SJCRH30 (cell line): ENCODE measurements at regions not wholly inside any gene's neighbourhood (a gene's known extent, or its start where the extent isn't known, plus 50 kb on each side); places are given as distances from the start of the nearest gene placed in this dataset.

Source experiments
- DNase-seq, 2 experiments: peaks; one replicate each; pipeline ENCODE4 v3.0.0-alpha.2; 2015 to 2020
- H3K27ac ChIP-seq: fragments of 250-450 bp; sonication (Bioruptor Pico); 2 replicates; pipeline ENCODE4 v1.5.1; 2020; ENCODE audit warnings: mild to moderate bottlenecking, moderate library complexity
- H3K27me3 ChIP-seq: fragments of 250-450 bp; sonication (Bioruptor Pico); 2 replicates; pipeline ENCODE4 v1.5.1; 2020; ENCODE audit warnings: mild to moderate bottlenecking, moderate library complexity
- H3K36me3 ChIP-seq: fragments of 250-450 bp; sonication (Bioruptor Pico); 2 replicates; pipeline ENCODE4 v1.5.1; 2020; ENCODE audit warnings: mild to moderate bottlenecking, moderate library complexity
- H3K4me1 ChIP-seq: fragments of 250-450 bp; sonication (Bioruptor Pico); 2 replicates; pipeline ENCODE4 v1.5.1; 2020; ENCODE audit warnings: mild to moderate bottlenecking, moderate library complexity
- H3K4me3 ChIP-seq: fragments of 250-450 bp; sonication (Bioruptor Pico); 2 replicates; pipeline ENCODE4 v1.5.1; 2020; ENCODE audit warnings: mild to moderate bottlenecking, moderate library complexity
- H3K9me3 ChIP-seq: fragments of 250-450 bp; sonication (Bioruptor Pico); replicated peaks from 2 replicates; pipeline ENCODE4 v1.5.1; 2020; ENCODE audit warnings: mild to moderate bottlenecking, moderate library complexity

DNA sequence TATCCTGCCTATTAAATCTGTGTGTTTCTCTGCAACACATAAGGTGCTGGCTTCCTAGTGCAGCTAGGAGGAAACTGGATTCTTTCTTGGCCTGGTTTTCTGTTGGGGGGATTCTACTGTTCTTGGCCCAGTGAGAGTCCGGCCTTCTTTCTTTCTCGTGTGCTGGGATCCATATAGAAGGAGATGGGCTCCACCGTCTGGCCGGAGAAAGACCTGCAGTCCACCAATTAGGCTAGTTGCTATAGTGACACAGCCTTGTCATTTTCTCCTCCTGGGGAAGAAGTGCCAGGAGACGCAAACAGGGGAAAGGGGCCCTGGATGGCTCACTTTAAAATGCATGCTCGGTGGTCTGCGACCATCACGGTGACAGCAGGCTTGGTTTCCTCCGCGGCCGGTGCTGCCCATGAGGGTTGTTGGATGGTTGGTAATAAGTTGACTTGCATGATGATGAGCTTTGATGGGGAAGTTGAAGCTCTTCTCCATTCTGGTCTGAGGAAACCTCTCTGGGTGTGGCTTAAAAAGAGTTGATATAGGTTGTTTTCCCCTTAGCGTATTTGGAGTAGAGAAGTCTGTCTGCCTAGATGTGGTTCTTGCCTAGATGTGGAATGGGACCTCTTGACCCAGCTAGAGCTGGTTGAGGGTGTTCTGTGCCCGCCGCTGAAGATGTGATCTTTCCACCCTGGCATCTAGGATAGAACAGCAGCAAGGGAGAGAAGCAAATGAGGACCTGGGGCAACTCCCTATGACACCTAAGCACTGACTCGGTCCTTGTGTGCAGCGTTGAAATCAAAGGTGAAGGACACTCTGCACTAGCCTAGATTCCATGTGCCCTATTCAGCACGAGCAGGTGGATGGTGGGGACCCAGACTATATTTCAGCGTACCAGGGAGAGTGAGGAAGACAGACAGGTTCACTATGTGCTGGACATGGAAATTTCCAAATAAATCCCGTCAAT is 1335.0 kb downstream of the BRD1 start:
- Histone ChIP-seq H3K9me3 (no peaks in the 10 kb centered on the region), H3K27ac (no peak overlapping the region), H3K4me3 (no peak overlapping the region), H3K36me3 (no peaks in the 10 kb centered on the region), H3K27me3 (peaks cover 5% of the 10 kb centered on the region; the same call in 1 of the 2 replicates), H3K4me1 (no peaks in the 10 kb centered on the region)
- peak; percentile 58 to 82 for DNase-seq

DNA sequence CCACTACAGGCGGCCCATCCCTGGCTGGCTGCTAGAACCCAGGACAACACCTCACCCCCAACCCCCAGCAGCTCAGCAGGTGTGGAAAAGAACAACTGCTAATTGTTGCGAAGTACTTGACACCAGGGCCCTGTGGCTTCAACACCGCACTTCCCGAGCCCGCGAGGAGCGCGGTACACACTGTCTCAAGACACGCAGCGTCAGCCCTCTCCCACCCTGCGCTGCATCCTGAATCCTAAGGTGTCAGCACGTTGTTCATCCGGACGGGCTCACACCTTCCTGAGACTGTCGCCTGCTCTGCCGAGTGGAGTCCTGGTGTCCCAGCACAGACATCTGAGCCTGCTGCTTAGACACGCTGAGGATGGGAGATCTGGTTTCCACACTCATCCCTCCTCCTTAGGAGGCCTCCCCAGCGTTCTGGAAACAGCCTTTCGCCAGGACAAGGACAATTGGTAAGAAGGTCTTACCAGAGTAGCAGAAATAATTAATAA is 1336.2 kb downstream of the BRD1 start:
- Histone ChIP-seq H3K4me1 (no peaks in the 10 kb centered on the region), H3K4me3 (no peak overlapping the region), H3K36me3 (no peaks in the 10 kb centered on the region), H3K27me3 (peaks cover 5% of the 10 kb centered on the region; the same call in 1 of the 2 replicates), H3K27ac (no peak overlapping the region), H3K9me3 (no peaks in the 10 kb centered on the region)
- DNase-seq, result peak in 1 of 2 experiments; percentile 2

DNA sequence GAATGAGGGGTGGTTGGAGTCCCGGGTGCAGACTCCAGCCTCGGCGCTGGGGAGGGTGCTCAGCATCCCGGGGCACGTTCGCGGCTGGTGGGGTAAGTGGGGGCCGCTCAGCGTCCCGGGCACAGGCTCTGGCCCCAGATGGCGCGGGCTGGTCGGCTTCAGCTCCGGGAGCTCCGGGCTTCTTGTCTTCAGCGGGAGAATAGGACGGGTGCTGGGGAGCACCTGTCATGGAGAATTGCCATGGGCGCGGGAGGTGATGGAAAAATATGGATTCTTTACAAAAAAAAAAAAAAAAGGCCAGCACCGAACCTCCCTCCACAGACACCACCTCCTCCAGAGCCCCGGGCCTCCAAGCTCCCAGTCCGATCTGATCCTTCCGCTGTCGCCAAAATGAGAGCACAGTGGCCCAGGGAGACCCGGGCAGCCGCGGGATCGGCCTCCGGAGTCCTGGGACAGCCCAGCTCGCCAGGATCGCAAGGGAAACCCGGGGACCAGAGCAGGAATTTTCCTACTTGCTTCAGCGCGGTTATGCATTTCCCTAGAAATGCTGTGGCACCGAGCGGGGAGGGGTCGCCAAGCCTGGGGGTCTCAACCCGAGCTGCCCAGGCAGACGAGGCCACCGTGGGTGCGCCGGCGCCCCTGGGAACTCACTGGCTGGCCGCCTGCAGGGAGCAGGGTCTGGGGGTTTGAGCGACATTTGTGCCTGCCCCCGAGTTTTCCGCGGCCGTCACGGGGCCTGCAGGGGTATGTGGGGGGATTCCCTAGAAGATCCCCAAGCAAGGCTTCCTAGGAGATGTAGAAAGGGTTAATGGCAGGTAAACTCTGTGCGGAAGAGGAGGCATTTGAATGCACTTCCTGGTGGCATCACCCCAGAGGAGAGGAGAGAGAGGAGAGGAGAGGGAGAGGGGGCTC is 1336.9 kb downstream of the BRD1 start:
- no peaks in the 10 kb centered on the region for H3K9me3 ChIP-seq
- DNase-seq, result peak in 1 of 2 experiments; percentile 2
- no peak overlapping the region for H3K27ac ChIP-seq
- H3K4me3 ChIP-seq, result no peak overlapping the region
- no peaks in the 10 kb centered on the region for H3K4me1 ChIP-seq
- H3K36me3 ChIP-seq, result no peaks in the 10 kb centered on the region
- peaks cover 5% of the 10 kb centered on the region; the same call in 1 of the 2 replicates for H3K27me3 ChIP-seq

DNA sequence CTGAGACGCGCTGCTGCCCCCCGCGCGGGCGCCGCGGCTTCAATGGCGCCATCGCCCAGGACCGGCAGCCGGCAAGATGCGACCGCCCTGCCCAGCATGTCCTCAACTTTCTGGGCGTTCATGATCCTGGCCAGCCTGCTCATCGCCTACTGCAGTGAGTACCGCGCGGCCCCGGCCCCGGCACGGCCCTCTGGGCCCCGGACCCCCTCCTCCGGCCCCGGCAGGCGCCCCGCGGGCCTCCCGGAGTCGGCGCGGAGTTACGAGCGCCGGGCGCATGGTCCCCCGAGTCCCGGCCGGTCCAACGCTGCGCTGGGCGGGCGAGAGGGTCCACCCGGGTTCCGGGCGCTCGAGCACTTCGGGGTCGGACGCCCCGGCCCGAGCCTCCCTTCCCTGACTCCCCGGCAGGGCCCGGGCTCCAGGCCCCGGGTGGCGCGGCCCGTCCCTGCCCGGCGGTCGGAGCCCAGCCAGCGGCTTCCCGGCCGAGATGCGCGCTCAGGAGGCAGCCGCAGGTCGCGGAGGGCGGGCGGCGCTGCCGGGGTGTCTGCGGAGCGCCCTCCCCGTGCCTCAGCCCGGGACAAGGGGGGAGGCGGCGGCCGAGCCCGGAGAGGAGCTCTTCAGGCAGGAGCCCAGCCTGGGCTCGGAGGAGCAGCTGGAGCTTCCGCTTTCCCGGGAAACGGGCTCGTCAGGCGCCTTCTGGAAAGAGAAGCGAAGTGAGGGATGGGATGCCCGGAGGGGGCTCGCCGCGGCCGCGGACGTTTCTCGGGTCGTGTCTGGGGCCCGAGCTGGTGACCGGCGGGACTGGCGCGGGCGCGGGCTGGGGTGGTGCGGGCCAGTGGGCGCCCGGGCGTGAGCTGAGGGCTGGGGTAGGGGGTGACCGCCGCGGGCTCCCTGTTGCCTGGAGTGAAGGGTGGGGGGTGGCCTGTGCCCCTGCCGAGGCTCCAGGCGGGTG is 1337.8 kb downstream of the BRD1 start:
- Histone ChIP-seq H3K4me3 (no peak overlapping the region), H3K9me3 (no peaks in the 10 kb centered on the region), H3K4me1 (no peaks in the 10 kb centered on the region), H3K36me3 (no peaks in the 10 kb centered on the region), H3K27ac (no peak overlapping the region), H3K27me3 (peaks cover 5% of the 10 kb centered on the region; the same call in 1 of the 2 replicates)
- DNase-seq, result no peak

DNA sequence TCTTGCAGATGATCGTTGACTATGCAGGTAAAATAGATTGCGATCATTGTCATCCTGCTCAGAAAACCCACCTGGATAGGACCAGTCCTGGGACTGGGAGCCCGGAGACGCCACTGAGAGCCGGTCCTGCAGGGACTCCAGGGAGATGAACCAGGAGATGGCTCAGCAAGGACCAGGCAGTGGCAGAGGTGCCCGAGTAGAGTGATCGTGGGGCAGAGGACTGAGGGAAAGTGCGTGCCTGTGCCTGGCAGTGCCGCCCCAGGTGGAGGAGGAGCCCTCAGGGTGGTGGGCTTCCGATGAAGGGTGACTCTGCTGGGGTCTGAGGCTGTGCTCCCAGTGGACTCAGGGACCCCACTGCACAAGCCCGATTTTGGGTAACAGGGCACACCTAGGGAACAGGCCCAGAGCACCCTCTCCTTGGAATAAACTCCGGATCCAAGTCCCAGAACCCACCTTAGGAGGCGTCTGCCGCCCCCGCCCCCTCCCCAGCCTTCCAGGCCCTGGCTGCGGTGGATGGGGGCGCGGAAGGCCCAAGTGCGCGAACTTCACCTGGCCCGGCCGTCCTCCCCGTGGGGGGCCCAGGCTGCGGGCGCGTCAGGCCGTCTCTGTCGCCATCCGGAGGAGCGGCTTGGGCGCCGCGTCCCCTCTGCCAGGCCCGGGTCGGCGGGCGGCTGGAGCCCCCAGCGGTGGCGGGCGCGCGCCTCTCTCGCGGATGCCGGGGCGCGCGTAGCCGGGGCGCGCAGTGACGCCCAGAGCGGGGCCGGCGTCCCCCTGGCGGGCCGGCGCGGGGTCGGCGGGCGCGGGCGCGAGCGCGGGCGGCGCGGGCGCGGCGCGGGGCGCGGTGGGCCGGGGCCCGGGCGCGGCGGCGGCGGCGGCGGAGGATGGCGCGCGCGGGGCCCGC is 1338.8 kb downstream of the BRD1 start:
- no peak overlapping the region for H3K4me3 ChIP-seq
- no peaks in the 10 kb centered on the region for H3K36me3 ChIP-seq
- H3K9me3 ChIP-seq, result no peaks in the 10 kb centered on the region
- H3K27me3 ChIP-seq, result peaks cover 5% of the 10 kb centered on the region; the same call in 1 of the 2 replicates
- no peaks in the 10 kb centered on the region for H3K4me1 ChIP-seq
- H3K27ac ChIP-seq, result no peak overlapping the region
- DNase-seq, result no peak

DNA sequence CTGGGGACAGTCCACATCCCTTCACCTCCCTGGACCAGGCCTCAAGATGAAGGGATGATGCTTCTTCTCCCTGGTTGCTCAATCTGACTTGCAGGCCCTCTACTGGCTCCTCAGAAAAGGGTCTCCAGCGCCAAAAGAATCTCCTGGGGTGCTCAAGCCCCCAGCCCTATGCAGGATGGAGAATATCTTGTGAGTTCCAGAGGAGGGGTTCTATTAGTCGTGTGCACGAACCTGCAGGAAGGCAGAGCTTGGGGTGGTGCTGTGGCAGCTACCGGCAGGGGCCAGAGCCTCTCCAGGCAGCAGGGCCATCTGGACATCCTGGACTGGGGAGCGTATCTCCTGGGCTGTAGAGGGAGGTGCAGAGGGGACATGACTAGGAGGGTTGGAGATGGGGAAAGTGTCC is 1339.5 kb downstream of the BRD1 start:
- Histone ChIP-seq H3K27ac (no peak overlapping the region), H3K36me3 (no peaks in the 10 kb centered on the region), H3K4me3 (no peak overlapping the region), H3K9me3 (no peaks in the 10 kb centered on the region), H3K27me3 (peaks cover under 1% of the 10 kb centered on the region; the same call in 1 of the 2 replicates), H3K4me1 (no peaks in the 10 kb centered on the region)
- DNase-seq, result no peak

DNA sequence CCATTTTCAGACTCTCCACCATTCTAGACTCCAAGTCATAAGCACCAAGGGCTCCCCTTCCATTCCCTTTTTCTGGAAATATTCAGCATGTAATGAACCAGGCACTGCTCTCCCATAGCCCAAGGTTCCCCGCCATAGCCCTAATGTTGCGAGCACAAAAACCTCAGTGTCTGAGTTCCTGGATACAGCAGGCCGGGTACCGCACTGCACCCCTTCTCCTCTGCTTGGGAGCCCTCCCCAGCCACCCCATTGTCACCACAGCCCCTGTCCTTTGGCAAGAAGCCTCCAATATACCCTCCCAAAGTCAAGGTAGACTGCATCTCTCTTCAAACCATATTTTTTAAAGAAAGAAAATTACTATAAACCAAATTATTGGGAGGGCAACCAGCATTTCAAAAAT is 1341.1 kb downstream of the BRD1 start:
- Histone ChIP-seq H3K27ac (no peak overlapping the region), H3K4me1 (no peaks in the 10 kb centered on the region), H3K27me3 (0 out of 2 replicates have a peak, but pooled peaks cover 4% of the 10 kb centered on the region), H3K9me3 (no peaks in the 10 kb centered on the region), H3K36me3 (no peaks in the 10 kb centered on the region), H3K4me3 (no peak overlapping the region)
- DNase-seq, result no peak

DNA sequence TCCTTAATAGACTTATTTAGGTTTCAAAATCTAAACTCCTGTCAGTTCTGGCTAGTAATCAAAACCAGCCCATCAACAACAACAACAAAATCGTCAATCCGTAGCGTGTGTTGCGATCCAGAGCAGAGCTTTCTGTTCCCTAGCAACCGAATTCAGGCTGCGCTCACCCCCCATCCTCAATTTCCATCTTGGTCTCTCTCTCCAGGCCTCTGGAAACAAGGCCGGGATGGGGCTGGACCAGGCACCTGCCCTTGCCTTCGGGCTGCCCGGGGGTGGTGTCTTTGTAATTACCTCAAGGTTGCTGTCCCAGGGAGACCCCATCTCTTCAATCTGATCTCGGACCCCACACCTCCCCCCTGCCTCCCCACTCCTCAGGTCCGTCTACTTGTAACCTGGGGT is 1341.5 kb downstream of the BRD1 start:
- Histone ChIP-seq H3K27me3 (0 out of 2 replicates have a peak, but pooled peaks cover 4% of the 10 kb centered on the region), H3K4me3 (no peak overlapping the region), H3K27ac (no peak overlapping the region), H3K36me3 (no peaks in the 10 kb centered on the region), H3K4me1 (no peaks in the 10 kb centered on the region), H3K9me3 (no peaks in the 10 kb centered on the region)
- DNase-seq, result no peak

DNA sequence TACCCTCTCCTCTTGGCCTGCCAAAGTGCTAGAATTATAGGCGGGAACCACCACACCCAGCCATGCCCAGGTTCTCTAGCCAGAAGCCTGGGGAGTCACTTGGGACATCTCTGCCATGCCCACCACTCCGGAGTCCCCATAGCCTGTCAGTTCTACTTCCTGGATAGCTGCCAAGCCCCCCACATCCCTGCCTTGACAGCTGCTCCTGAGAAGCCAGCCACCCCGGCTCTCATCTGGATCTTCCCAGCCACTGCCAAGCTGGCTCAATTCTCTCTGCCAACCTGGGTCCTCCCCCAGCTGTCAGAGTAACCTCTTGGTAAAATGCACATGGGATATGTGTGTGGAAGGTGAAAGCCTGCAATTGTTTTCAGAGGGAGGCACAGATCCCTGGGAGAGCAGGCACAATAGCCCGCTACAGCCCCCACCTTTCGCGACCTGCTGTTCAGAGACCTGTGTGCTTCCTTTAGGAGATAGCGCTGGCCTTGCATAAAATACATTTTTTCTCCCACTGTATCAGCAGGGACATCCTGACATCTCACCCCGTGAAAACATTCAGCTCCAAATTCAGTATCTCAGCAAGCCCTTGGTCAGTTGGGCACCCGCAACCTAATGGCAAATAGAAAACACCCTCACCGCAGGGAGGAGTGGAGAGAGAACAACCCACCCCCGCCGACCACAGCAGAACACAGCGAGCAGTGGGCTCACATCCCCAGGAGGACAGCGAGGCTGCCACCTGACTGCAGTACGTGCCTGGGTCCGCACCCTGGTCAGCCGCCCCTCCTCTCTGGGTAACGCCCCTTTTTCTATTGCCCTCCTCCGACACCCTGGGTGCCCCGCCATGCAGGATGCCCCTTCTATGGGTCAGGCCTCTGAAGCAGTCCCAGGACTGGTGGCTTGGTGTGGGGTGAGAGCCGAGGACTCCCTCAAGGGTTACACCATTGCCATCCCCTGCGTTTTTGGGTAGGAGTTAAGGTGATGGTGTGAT is 1342.2 kb downstream of the BRD1 start:
- no peak overlapping the region for H3K4me3 ChIP-seq
- no peaks in the 10 kb centered on the region for H3K36me3 ChIP-seq
- peak in 1 of 2 experiments; percentile 7 for DNase-seq
- 0 out of 2 replicates have a peak, but pooled peaks cover 4% of the 10 kb centered on the region for H3K27me3 ChIP-seq
- no peaks in the 10 kb centered on the region for H3K9me3 ChIP-seq
- H3K4me1 ChIP-seq, result no peaks in the 10 kb centered on the region
- H3K27ac ChIP-seq, result no peak overlapping the region

DNA sequence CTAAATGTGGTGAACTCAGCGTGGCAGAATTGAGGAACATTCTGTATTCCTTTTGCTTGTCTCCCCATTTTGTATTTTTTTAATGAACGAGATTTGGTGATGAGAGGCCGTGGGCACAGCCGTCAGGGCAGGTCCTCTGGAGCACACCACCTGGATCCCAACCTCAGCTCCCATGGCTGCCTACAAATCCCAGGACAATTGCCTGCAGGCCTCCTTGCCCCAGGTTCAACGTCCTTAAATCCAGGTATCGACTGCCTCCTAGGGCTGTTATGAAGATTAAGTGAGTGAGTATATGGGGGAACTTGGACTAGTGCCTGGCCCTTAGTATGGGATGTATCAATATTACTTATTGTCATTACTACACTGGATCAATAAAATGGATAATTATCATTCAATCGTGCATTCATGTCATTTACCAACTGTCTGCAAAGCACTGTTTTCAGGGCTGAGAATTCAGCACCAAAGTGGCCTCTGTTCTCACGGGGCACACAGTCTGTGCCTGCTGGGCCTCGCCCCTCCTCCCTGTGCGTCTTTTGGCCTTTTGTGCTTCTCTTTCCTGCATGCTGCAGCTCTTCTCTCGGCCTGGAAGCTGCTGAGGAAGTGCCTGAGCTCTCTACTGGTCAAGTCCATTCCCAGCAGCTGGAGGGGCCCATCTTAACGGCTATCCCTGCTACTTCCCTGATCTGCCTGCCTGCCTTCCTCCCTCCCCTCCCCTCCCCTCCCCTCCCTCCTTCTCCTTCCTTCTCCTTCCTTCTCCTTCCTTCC is 1343.7 kb downstream of the BRD1 start:
- Histone ChIP-seq H3K9me3 (no peaks in the 10 kb centered on the region), H3K4me3 (no peak overlapping the region), H3K27me3 (0 out of 2 replicates have a peak, but pooled peaks cover 4% of the 10 kb centered on the region), H3K27ac (no peak overlapping the region), H3K4me1 (no peaks in the 10 kb centered on the region), H3K36me3 (no peaks in the 10 kb centered on the region)
- no peak for DNase-seq

DNA sequence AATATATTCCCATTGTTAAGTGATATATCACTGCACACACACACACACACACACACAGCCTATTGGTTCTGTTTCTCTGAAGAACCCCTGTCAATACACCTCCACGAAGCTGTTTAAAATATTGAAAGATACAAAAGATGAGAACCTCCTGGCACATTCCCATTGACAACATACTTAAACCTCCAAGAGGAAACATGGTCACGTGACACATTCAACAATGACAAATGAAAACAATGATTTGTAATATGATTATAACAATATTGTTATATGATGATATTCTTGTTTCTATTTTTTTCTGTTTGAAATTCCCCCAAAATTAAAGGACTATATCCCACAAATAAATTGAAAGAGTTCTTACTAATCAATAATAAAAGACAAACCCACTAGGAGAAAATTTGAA is 1344.9 kb downstream of the BRD1 start:
- no peaks in the 10 kb centered on the region for H3K4me1 ChIP-seq
- DNase-seq, result no peak
- peaks cover 7% of the 10 kb centered on the region; the same call in 1 of the 2 replicates for H3K27me3 ChIP-seq
- H3K9me3 ChIP-seq, result no peaks in the 10 kb centered on the region
- no peak overlapping the region for H3K4me3 ChIP-seq
- no peaks in the 10 kb centered on the region for H3K36me3 ChIP-seq
- no peak overlapping the region for H3K27ac ChIP-seq
